Lower lobe of right lung (tissue), 2 donors: ENCODE measurements at regions not wholly inside any gene's neighbourhood (a gene's known extent, or its start where the extent isn't known, plus 50 kb on each side); places are given as distances from the start of the nearest gene placed in this dataset.
"Not testable (repeated sequence)": the region's sequence is repeated elsewhere in the genome, so short reads cannot be mapped to it uniquely, and the experiment has no call there.

Experiments
- ATAC-seq, 2 donors: fragments of 200-7000 bp; cut with Tn5 transposase; one replicate each; pipeline ENCODE4 v1.9.1; 2020 to 2022; ENCODE audit warnings: mild to moderate bottlenecking in 2 of 2, moderate library complexity in 2 of 2
- DNase-seq: peaks from one replicate; pipeline ENCODE4 v3.0.0-alpha.2; 2020
- H3K27ac ChIP-seq: fragments of 200-600 bp; one replicate; pipeline ENCODE4 v1.8.0; 2022
- H3K27me3 ChIP-seq: fragments of 200-600 bp; one replicate; pipeline ENCODE4 v1.8.0; 2022; ENCODE audit warnings: low read depth
- H3K36me3 ChIP-seq: fragments of 200-600 bp; one replicate; pipeline ENCODE4 v1.8.0; 2022; ENCODE audit warnings: mild to moderate bottlenecking
- H3K4me1 ChIP-seq: fragments of 200-600 bp; one replicate; pipeline ENCODE4 v1.8.0; 2022
- H3K4me3 ChIP-seq: fragments of 200-600 bp; one replicate; pipeline ENCODE4 v1.8.0; 2022; ENCODE audit warnings: mild to moderate bottlenecking
- H3K9me3 ChIP-seq: fragments of 200-600 bp; one replicate; pipeline ENCODE4 v1.8.0; 2022
- intact Hi-C: fragments of 100-400 bp; cut with DNase I; formaldehyde crosslinking; loops from one replicate; pipeline ENCODE4 v1.11.0; 2022
- TF ChIP-seq, protein P1 (sequence below): fragments of 200-600 bp; IDR thresholded peaks from one replicate; pipeline ENCODE4 v1.8.0; 2022; ENCODE audit warnings: antibody characterized with exemption, mild to moderate bottlenecking
- donor health status: DM: no; HTN: yes; CAD: no; lungs with severe emphysema.

GRCh38 chr1:184836934-184837895 is 82.6 kb upstream of the EDEM3 start:
- H3K9me3 ChIP-seq, result no peaks in the 10 kb centered on the region
- no peak for ATAC-seq

DNA sequence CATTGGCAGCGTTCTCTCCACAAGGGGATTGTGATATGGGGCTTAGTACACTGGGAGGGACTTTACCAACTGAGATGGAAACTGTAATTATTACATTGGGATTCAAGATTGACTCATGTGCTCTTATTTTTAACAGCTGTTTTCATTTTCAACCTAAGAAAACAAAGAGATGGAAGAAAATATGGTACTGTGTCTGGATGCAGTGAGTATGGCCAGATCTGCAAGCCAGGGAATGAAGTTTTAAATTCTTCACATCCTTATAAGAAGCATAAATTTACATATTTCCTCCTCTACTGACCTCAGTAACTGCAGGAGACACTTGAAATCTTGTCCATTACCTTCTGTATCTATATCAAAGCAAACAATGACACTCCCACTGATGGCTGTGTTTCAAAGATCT is 81.5 kb upstream of the EDEM3 start:
- H3K4me1 ChIP-seq, result peaks cover 20% of the 10 kb centered on the region
- TF ChIP-seq, protein P1, sequence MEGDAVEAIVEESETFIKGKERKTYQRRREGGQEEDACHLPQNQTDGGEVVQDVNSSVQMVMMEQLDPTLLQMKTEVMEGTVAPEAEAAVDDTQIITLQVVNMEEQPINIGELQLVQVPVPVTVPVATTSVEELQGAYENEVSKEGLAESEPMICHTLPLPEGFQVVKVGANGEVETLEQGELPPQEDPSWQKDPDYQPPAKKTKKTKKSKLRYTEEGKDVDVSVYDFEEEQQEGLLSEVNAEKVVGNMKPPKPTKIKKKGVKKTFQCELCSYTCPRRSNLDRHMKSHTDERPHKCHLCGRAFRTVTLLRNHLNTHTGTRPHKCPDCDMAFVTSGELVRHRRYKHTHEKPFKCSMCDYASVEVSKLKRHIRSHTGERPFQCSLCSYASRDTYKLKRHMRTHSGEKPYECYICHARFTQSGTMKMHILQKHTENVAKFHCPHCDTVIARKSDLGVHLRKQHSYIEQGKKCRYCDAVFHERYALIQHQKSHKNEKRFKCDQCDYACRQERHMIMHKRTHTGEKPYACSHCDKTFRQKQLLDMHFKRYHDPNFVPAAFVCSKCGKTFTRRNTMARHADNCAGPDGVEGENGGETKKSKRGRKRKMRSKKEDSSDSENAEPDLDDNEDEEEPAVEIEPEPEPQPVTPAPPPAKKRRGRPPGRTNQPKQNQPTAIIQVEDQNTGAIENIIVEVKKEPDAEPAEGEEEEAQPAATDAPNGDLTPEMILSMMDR, result no peak
- ATAC-seq (no peak), DNase-seq (no peak)
- H3K27ac ChIP-seq, result no peak overlapping the region
- no peak overlapping the region for H3K4me3 ChIP-seq
- H3K9me3 ChIP-seq, result no peaks in the 10 kb centered on the region
- H3K27me3 ChIP-seq, result no peaks in the 10 kb centered on the region
- intact Hi-C loops, result no loop called here
- no peaks in the 10 kb centered on the region for H3K36me3 ChIP-seq

More at GRCh38 chr1:184836934-184837895, 82.6 kb upstream of the EDEM3 start:
- no peak overlapping the region for H3K27ac ChIP-seq
- H3K4me1 ChIP-seq, result peaks cover 20% of the 10 kb centered on the region
- TF ChIP-seq, protein P1, result no peak
- no peak overlapping the region for H3K4me3 ChIP-seq
- H3K27me3 ChIP-seq, result no peaks in the 10 kb centered on the region
- intact Hi-C loops, result no loop called here
- no peak for DNase-seq
- H3K36me3 ChIP-seq, result no peaks in the 10 kb centered on the region

- H3K36me3 ChIP-seq, H3K27ac ChIP-seq, H3K9me3 ChIP-seq, intact Hi-C loops, DNase-seq, H3K4me3 ChIP-seq, H3K27me3 ChIP-seq, ATAC-seq: not testable (repeated sequence)
- H3K4me1 ChIP-seq, result peaks cover 20% of the 10 kb centered on the region
These were observed 79.3 kb upstream of the EDEM3 start for GRCh38 chr1:184833994-184834393.

DNA sequence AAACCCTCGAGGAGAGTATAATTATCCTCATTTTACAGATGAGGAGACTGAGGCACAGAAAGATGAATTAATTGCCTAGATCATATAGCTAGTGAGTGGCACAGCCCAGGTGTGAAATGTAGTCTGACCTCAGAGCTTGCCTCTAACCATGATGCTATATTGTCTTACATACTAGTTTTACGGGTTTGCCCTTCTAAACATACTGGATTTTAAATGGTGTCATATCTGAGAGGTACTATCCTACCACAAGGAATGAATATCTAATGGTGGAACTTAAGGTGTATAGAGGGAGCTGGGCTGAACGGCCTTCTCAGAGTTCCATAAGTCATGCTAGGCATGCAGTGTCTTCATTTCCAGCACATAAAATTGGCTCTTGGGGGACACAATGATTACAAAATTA is 77.9 kb upstream of the EDEM3 start:
- no peak overlapping the region for H3K4me3 ChIP-seq
- DNase-seq (no peak), ATAC-seq (no peak)
- H3K4me1 ChIP-seq, result peaks cover 12% of the 10 kb centered on the region
- peaks cover 8% of the 10 kb centered on the region for H3K36me3 ChIP-seq
- H3K9me3 ChIP-seq, result no peaks in the 10 kb centered on the region
- TF ChIP-seq, protein P1, result no peak
- no peaks in the 10 kb centered on the region for H3K27me3 ChIP-seq
- intact Hi-C loops, result no loop called here
- no peak overlapping the region for H3K27ac ChIP-seq

DNA sequence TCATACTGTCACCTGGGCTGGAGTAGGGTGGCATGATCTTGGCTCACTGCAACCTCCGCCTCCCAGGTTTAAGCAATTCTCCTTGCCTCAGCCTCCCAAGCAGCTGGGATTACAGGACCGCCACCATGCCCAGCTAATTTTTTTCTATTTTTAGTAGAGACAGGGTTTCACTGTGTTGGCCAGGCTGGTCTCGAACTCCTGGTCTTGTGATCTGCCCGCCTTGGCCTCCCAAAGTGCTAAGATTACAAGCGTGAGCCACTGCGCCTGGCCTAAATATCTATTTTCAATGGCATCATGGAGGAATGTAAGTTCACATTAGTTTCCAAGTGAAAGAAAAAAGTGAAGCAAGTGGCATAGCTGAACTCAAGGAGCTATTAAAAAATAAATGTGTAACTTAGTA is 74.8 kb upstream of the EDEM3 start:
- H3K27me3 ChIP-seq, H3K27ac ChIP-seq, H3K4me3 ChIP-seq, H3K36me3 ChIP-seq, H3K9me3 ChIP-seq, DNase-seq, ATAC-seq, intact Hi-C loops: not testable (repeated sequence)
- H3K4me1 ChIP-seq, result peaks cover 16% of the 10 kb centered on the region

- DNase-seq (no peak), ATAC-seq (no peak)
- Histone ChIP-seq H3K27ac (no peak overlapping the region), H3K4me3 (no peak overlapping the region), H3K9me3 (no peaks in the 10 kb centered on the region), H3K27me3 (no peaks in the 10 kb centered on the region), H3K36me3 (peaks cover 8% of the 10 kb centered on the region), H3K4me1 (peaks cover 19% of the 10 kb centered on the region)
- intact Hi-C loops, result no loop called here
- TF ChIP-seq, protein P1, result no peak
These were observed 73.7 kb upstream of the EDEM3 start for GRCh38 chr1:184828369-184828717.
